GM23248 (cell line): ENCODE measurements at regions not wholly inside any gene's neighbourhood (a gene's known extent, or its start where the extent isn't known, plus 50 kb on each side); places are given as distances from the start of the nearest gene placed in this dataset.

Experiments used
- EZH2 ChIP-seq: fragments of 200-600 bp; sonication (generic); IDR thresholded peaks from 2 replicates; pipeline ENCODE4 v1.6.1; 2018; ENCODE audit warnings: antibody characterized with exemption, mild to moderate bottlenecking; ENCODE audit not compliant: insufficient read depth, poor library complexity, severe bottlenecking
- EZH2phosphoT487 ChIP-seq: fragments of 200-600 bp; sonication (generic); IDR thresholded peaks from 2 replicates; pipeline ENCODE4 v1.6.1; 2018; ENCODE audit warnings: antibody characterized with exemption, moderate library complexity, mild to moderate bottlenecking, low read depth; ENCODE audit not compliant: insufficient read depth

- TF ChIP-seq EZH2phosphoT487 (no peak), EZH2 (no peak)
Observed at GRCh38 chr13:73593199-73593765, 534.5 kb downstream of the KLF5 start.
